K562 (cell line): ENCODE measurements at regions not wholly inside any gene's neighbourhood (a gene's known extent, or its start where the extent isn't known, plus 50 kb on each side); places are given as distances from the start of the nearest gene placed in this dataset.

Source experiments
- BCOR ChIP-seq: fragments of 450-650 bp; IDR thresholded peaks from 2 replicates; pipeline ENCODE4 v1.6.1; 2016
- CBX2 ChIP-seq: fragments of 200-600 bp; sonication (generic); IDR thresholded peaks from one replicate; pipeline ENCODE4 v1.6.1; 2012; ENCODE audit warnings: mild to moderate bottlenecking, low read length, inconsistent platforms; ENCODE audit not compliant: insufficient read depth, poor library complexity, severe bottlenecking
- CEBPB ChIP-seq: fragments of 450-650 bp; IDR thresholded peaks from 2 replicates; pipeline ENCODE4 v1.6.1; 2016; ENCODE audit warnings: missing genetic modification characterization, missing compliant biosample characterization
- CLOCK ChIP-seq: fragments of 250-450 bp; sonication (Bioruptor Pico); IDR thresholded peaks from 2 replicates; pipeline ENCODE4 v1.4.0; 2020; ENCODE audit warnings: mild to moderate bottlenecking, moderate library complexity, borderline replicate concordance
- HNRNPK ChIP-seq: fragments of 200-400 bp; formaldehyde crosslinking; IDR thresholded peaks from one replicate; pipeline ENCODE4 v1.6.1; 2018; ENCODE audit warnings: mild to moderate bottlenecking, low read depth, low read length; ENCODE audit not compliant: poor library complexity, severe bottlenecking
- ILF3 ChIP-seq: fragments of 450-650 bp; IDR thresholded peaks from 2 replicates; pipeline ENCODE4 v1.6.1; 2018; ENCODE audit warnings: antibody characterized with exemption, mild to moderate bottlenecking, moderate library complexity, borderline replicate concordance
- KAT8 ChIP-seq: fragments of 450-650 bp; IDR thresholded peaks from 2 replicates; pipeline ENCODE4 v1.6.1; 2016; ENCODE audit warnings: low read depth, mild to moderate bottlenecking
- PHF8 ChIP-seq: fragments of 200-600 bp; sonication (generic); IDR thresholded peaks from 2 replicates; pipeline ENCODE4 v1.6.1; 2012; ENCODE audit warnings: mixed run types, mild to moderate bottlenecking, inconsistent platforms, low read length, moderate library complexity, borderline replicate concordance
- POLR3A ChIP-seq: IDR thresholded peaks from 2 replicates; pipeline ENCODE4 v1.6.1; 2011; ENCODE audit warnings: borderline replicate concordance, mild to moderate bottlenecking, moderate library complexity; ENCODE audit not compliant: insufficient read length, insufficient read depth; ENCODE audit errors: extremely low read depth
- PRDM10 ChIP-seq: fragments of 450-650 bp; IDR thresholded peaks from 2 replicates; pipeline ENCODE4 v1.6.1; 2018; ENCODE audit not compliant: partially characterized antibody
- RFX1 ChIP-seq: fragments of 450-650 bp; IDR thresholded peaks from 2 replicates; pipeline ENCODE4 v1.6.1; 2016; ENCODE audit warnings: mild to moderate bottlenecking, moderate library complexity
- SOX6 ChIP-seq: fragments of 450-650 bp; IDR thresholded peaks from 2 replicates; pipeline ENCODE4 v1.6.1; 2014; ENCODE audit warnings: mild to moderate bottlenecking
- TBP ChIP-seq: optimal IDR thresholded peaks from 2 replicates; pipeline ENCODE3; 2011; ENCODE audit warnings: low read depth, low read length, improper control_type of control experiment
- THRB ChIP-seq: fragments of 450-650 bp; formaldehyde crosslinking; conservative IDR thresholded peaks from 2 replicates; pipeline ENCODE4 v1.4.0; 2022; ENCODE audit warnings: mild to moderate bottlenecking, missing genetic modification characterization
- ZBTB34 ChIP-seq: fragments of 250-450 bp; sonication (Bioruptor Pico); IDR thresholded peaks from 2 replicates; pipeline ENCODE4 v1.8.0; 2021; ENCODE audit warnings: mild to moderate bottlenecking, moderate library complexity
- ZNF12 ChIP-seq: sonication (generic); formaldehyde crosslinking; IDR thresholded peaks from 2 replicates; pipeline ENCODE4 v1.4.0; 2020; ENCODE audit warnings: mild to moderate bottlenecking, missing genetic modification reagents
- ZNF347 ChIP-seq: fragments of 450-650 bp; formaldehyde crosslinking; IDR thresholded peaks from 2 replicates; pipeline ENCODE4 v1.4.0; 2020; ENCODE audit warnings: low read depth, mild to moderate bottlenecking, moderate library complexity

- no peak for TF ChIP-seq CBX2
- no peak for TF ChIP-seq HNRNPK
- peak; percentile 70 for TF ChIP-seq SOX6
- TF ChIP-seq BCOR, result no peak
- no peak for TF ChIP-seq ZBTB34
- no peak for TF ChIP-seq ILF3
- TF ChIP-seq ZNF12 (CRISPR knock-in tag), result no peak
- no peak for TF ChIP-seq RFX1
- no peak for TF ChIP-seq PHF8
- TF ChIP-seq CLOCK (CRISPR knock-in tag), result no peak
- no peak for TF ChIP-seq ZNF347 (CRISPR knock-in tag)
- TF ChIP-seq PRDM10, result no peak
- no peak for TF ChIP-seq KAT8
- no peak for TF ChIP-seq THRB (CRISPR knock-in tag)
- no peak for TF ChIP-seq POLR3A
- TF ChIP-seq CEBPB (tag), result peak; percentile 90
- TF ChIP-seq TBP, result no peak
Observed at GRCh38 chr6:14950103-14950969, 295.5 kb upstream of the JARID2 start (continued).
